OCI-LY1 (cell line): ENCODE measurements at regions not wholly inside any gene's neighbourhood (a gene's known extent, or its start where the extent isn't known, plus 50 kb on each side); places are given as distances from the start of the nearest gene placed in this dataset.

ENCODE experiments used
- CTCF ChIP-seq: fragments of 200-600 bp; sonication (generic), shearing (Covaris generic); IDR thresholded peaks from 2 replicates; pipeline ENCODE4 v1.5.1; 2017; ENCODE audit warnings: mild to moderate bottlenecking, antibody characterized with exemption, low read length, moderate library complexity, mixed read lengths
- EZH2 ChIP-seq: fragments of 200-600 bp; sonication (generic), shearing (Covaris generic); IDR thresholded peaks from 2 replicates; pipeline ENCODE4 v1.8.0; 2017; ENCODE audit warnings: borderline replicate concordance, mixed run types, mild to moderate bottlenecking, antibody characterized with exemption, low read length, moderate library complexity, mixed read lengths

GRCh38 chr1:164382384-164382783, 176.6 kb upstream of the PBX1 start:
- no peak for TF ChIP-seq CTCF
- TF ChIP-seq EZH2 = no peak
